ENCODE measurements at regions not wholly inside any gene's neighbourhood (a gene's known extent, or its start where the extent isn't known, plus 50 kb on each side); places are given as distances from the start of the nearest gene placed in this dataset.

DNA sequence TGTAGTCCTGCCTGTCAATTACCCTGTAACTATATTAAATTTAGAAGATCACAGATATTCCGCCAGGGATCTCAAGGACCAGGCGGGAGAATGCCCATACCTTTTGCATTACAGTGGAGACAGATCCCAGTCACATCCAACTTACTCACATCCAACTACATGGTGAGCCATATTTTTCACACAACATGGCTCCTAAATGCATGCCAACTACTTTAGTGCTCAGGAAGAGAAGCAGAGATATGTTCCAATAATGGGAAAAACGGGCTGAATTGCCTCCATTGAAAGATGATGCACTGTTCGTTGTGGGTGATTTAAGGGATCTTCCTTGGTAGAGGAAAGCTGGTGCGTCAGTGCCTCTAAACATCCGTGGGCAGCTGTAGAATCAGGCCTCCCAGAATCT lies 304.5 kb downstream of the CD83 start:
- H3K9me3 Mint-ChIP-seq (ENCODE audit: low read depth, unreplicated experiment) = peaks cover 2% of the 10 kb centered on the region
- H3K27me3 Mint-ChIP-seq (ENCODE audit: unreplicated experiment) = no peaks in the 10 kb centered on the region
- no peak for DNase-seq
- H3K4me1 Mint-ChIP-seq (ENCODE audit: low read depth, unreplicated experiment) = no peaks in the 10 kb centered on the region
- no TSS peak for BruUV-seq (replicated peaks)
- intact Hi-C loops (cut with micrococcal nuclease; ENCODE audit: unreplicated experiment) = no loop called here
- TF ChIP-seq, protein P1, sequence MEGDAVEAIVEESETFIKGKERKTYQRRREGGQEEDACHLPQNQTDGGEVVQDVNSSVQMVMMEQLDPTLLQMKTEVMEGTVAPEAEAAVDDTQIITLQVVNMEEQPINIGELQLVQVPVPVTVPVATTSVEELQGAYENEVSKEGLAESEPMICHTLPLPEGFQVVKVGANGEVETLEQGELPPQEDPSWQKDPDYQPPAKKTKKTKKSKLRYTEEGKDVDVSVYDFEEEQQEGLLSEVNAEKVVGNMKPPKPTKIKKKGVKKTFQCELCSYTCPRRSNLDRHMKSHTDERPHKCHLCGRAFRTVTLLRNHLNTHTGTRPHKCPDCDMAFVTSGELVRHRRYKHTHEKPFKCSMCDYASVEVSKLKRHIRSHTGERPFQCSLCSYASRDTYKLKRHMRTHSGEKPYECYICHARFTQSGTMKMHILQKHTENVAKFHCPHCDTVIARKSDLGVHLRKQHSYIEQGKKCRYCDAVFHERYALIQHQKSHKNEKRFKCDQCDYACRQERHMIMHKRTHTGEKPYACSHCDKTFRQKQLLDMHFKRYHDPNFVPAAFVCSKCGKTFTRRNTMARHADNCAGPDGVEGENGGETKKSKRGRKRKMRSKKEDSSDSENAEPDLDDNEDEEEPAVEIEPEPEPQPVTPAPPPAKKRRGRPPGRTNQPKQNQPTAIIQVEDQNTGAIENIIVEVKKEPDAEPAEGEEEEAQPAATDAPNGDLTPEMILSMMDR (IDR thresholded peaks at IDR 0.05; ENCODE audit: unreplicated experiment) = no peak
- no peak overlapping the region for H3K27ac Mint-ChIP-seq (ENCODE audit: unreplicated experiment)
- CTCF ChIA-PET = no interaction called here
- no peak overlapping the region for H3K4me3 Mint-ChIP-seq (ENCODE audit: low read depth, unreplicated experiment)
- no peaks in the 10 kb centered on the region for H3K36me3 Mint-ChIP-seq (ENCODE audit: insufficient read depth, unreplicated experiment)

DNA sequence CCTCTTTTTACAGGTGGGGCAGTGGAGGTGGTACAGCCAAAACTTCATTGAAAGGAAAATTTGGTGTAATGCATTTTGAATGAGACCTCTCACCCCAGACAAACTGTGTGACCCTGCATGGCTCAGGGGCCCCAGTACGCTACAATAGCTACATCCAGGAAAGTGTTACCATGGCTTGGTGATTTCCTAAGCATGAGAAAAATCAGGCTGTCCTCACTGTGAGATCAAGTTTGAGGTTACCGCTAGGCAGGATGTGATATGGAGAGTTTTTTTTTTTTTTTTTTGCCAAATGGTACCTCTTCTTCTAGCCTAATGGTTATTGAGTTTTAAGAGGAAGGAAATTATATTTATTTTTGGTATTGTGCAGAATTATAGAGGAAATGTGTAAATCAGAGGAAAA lies 305.3 kb downstream of the CD83 start:
- no peaks in the 10 kb centered on the region for H3K27me3 Mint-ChIP-seq (ENCODE audit: unreplicated experiment)
- H3K9me3 Mint-ChIP-seq (ENCODE audit: low read depth, unreplicated experiment) = peaks cover 2% of the 10 kb centered on the region
- DNase-seq = no peak
- H3K36me3 Mint-ChIP-seq (ENCODE audit: insufficient read depth, unreplicated experiment) = no peaks in the 10 kb centered on the region
- BruUV-seq (replicated peaks) = no TSS peak
- no peak overlapping the region for H3K4me3 Mint-ChIP-seq (ENCODE audit: low read depth, unreplicated experiment)
- H3K27ac Mint-ChIP-seq (ENCODE audit: unreplicated experiment) = no peak overlapping the region
- intact Hi-C loops (cut with micrococcal nuclease; ENCODE audit: unreplicated experiment) = no loop called here
- TF ChIP-seq, protein P1 (IDR thresholded peaks at IDR 0.05; ENCODE audit: unreplicated experiment) = no peak
- no peaks in the 10 kb centered on the region for H3K4me1 Mint-ChIP-seq (ENCODE audit: low read depth, unreplicated experiment)
- CTCF ChIA-PET = no interaction called here

DNA sequence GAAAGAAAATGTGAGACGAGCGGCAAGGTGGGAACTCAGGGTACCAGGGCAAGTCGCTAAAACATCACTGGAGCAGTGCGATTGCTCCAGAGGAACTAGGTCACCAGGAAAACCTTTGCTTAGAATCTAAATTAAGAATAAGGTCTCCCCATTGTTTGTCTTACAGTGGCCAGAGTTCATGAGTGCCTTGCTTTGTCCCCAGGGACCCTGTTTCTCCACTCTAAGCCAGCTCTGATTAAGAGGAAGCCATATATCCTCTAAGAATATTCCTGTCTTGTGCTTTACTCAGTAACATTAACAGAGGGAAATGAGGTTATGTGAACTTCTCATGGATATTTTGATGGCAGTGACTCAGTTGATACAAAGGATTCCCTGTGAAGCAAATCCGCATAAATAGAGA lies 305.8 kb downstream of the CD83 start:
- no peak for DNase-seq
- H3K4me1 Mint-ChIP-seq (ENCODE audit: low read depth, unreplicated experiment) = no peaks in the 10 kb centered on the region
- no peaks in the 10 kb centered on the region for H3K27me3 Mint-ChIP-seq (ENCODE audit: unreplicated experiment)
- H3K9me3 Mint-ChIP-seq (ENCODE audit: low read depth, unreplicated experiment) = peaks cover 2% of the 10 kb centered on the region
- H3K27ac Mint-ChIP-seq (ENCODE audit: unreplicated experiment) = no peak overlapping the region
- H3K36me3 Mint-ChIP-seq (ENCODE audit: insufficient read depth, unreplicated experiment) = no peaks in the 10 kb centered on the region
- no TSS peak for BruUV-seq (replicated peaks)
- no peak overlapping the region for H3K4me3 Mint-ChIP-seq (ENCODE audit: low read depth, unreplicated experiment)
- CTCF ChIA-PET = no interaction called here
- intact Hi-C loops (cut with micrococcal nuclease; ENCODE audit: unreplicated experiment) = no loop called here
- TF ChIP-seq, protein P1 (IDR thresholded peaks at IDR 0.05; ENCODE audit: unreplicated experiment) = no peak

DNA sequence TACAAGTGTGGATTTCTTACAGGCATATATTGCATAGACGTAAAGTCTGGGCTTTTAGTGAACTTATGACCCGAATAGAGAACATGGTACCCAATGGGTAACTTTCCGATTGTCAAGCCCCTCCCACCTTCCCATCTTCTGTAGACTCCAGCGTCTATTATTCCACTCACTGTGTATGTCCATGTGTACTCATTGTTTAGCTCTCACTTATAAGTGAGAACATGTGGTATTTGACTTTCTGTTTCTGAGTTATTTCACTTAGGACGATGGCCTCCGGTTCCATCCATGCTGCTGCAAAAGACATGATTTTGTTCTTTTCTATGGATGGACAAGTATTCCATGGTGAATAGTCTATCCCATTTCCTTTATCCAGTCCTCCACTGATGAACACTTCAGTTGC lies 306.4 kb downstream of the CD83 start:
- no peak for DNase-seq
- H3K9me3 Mint-ChIP-seq (ENCODE audit: low read depth, unreplicated experiment) = peaks cover 2% of the 10 kb centered on the region
- no TSS peak for BruUV-seq (replicated peaks)
- no peak overlapping the region for H3K4me3 Mint-ChIP-seq (ENCODE audit: low read depth, unreplicated experiment)
- intact Hi-C loops (cut with micrococcal nuclease; ENCODE audit: unreplicated experiment) = no loop called here
- TF ChIP-seq, protein P1 (IDR thresholded peaks at IDR 0.05; ENCODE audit: unreplicated experiment) = no peak
- H3K4me1 Mint-ChIP-seq (ENCODE audit: low read depth, unreplicated experiment) = no peaks in the 10 kb centered on the region
- no peaks in the 10 kb centered on the region for H3K36me3 Mint-ChIP-seq (ENCODE audit: insufficient read depth, unreplicated experiment)
- CTCF ChIA-PET = no interaction called here
- no peaks in the 10 kb centered on the region for H3K27me3 Mint-ChIP-seq (ENCODE audit: unreplicated experiment)
- H3K27ac Mint-ChIP-seq (ENCODE audit: unreplicated experiment) = no peak overlapping the region

DNA sequence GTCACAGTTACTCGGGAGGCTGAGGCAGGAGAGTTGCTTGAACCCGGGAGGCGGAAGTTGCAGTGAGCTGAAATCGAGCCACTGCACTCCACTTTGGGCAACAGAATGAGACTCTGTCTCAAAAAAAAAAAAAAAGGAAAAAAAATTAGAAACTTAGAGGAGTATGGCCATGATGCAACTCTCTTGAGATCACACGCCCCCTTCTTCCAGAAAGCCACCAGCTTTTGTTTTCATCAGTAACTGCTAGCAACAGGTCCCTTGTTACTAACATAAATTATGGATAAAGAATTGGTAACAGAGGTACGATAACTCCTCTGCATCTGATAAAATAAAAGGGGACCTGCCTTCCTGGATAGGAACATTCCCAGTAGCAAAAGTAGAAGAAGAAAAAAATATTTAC lies 308.2 kb downstream of the CD83 start:
- TF ChIP-seq, protein P1 (IDR thresholded peaks at IDR 0.05; ENCODE audit: unreplicated experiment) = no peak
- no peak for DNase-seq
- no peaks in the 10 kb centered on the region for H3K4me1 Mint-ChIP-seq (ENCODE audit: low read depth, unreplicated experiment)
- H3K27me3 Mint-ChIP-seq (ENCODE audit: unreplicated experiment) = no peaks in the 10 kb centered on the region
- no peak overlapping the region for H3K4me3 Mint-ChIP-seq (ENCODE audit: low read depth, unreplicated experiment)
- H3K9me3 Mint-ChIP-seq (ENCODE audit: low read depth, unreplicated experiment) = peaks cover under 1% of the 10 kb centered on the region
- H3K27ac Mint-ChIP-seq (ENCODE audit: unreplicated experiment) = no peak overlapping the region
- BruUV-seq (replicated peaks) = no TSS peak
- CTCF ChIA-PET = no interaction called here
- intact Hi-C loops (cut with micrococcal nuclease; ENCODE audit: unreplicated experiment) = no loop called here
- no peaks in the 10 kb centered on the region for H3K36me3 Mint-ChIP-seq (ENCODE audit: insufficient read depth, unreplicated experiment)
